ENCODE measurements at regions not wholly inside any gene's neighbourhood (a gene's known extent, or its start where the extent isn't known, plus 50 kb on each side); places are given as distances from the start of the nearest gene placed in this dataset.

DNA sequence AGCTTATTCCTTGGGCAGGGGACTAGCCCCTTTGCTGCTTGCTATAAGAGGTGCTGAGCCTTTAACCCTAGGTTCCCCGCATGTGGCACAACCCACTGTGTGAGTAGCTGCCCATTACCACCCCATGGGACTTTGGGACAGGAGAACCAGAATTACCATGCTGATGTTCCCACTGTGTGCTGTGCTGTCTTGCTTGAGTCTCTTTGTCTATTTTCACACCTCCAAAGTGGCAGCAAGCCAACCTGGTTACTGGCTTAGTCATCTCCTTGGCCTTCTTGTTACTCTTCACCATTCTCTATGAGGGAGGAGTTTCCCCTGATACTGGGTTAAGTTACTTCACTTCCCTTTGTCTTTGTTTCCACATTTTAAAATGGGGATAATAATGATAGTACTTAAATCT, 73.4 kb upstream of the ETV6 start:
- TF ChIP-seq POLR2AphosphoS5 (IDR thresholded peaks at IDR 0.05; ENCODE audit: borderline replicate concordance, low read depth, low read length) (no peak), EZH2 (IDR thresholded peaks at IDR 0.05) (no peak)
